H9 (cell line): ENCODE measurements at regions not wholly inside any gene's neighbourhood (a gene's known extent, or its start where the extent isn't known, plus 50 kb on each side); places are given as distances from the start of the nearest gene placed in this dataset.

ENCODE experiments used
- DNase-seq: peaks from one replicate; pipeline ENCODE4 v3.0.0-alpha.2; 2017
- H2AFZ ChIP-seq: one replicate; pipeline ENCODE4 v1.6.1; 2013; ENCODE audit warnings: mild to moderate bottlenecking, low read length, control low read depth, moderate library complexity
- H2AK5ac ChIP-seq: 2 replicates; pipeline ENCODE4 v1.6.1; 2013; ENCODE audit warnings: low read length, control low read depth, mixed read lengths; ENCODE audit not compliant: insufficient read length
- H2BK120ac ChIP-seq: one replicate; pipeline ENCODE4 v1.6.1; 2013; ENCODE audit warnings: low read depth, mild to moderate bottlenecking, low read length, control low read depth, inconsistent platforms; ENCODE audit not compliant: poor library complexity, severe bottlenecking
- H2BK12ac ChIP-seq: 2 replicates; pipeline ENCODE4 v1.6.1; 2013; ENCODE audit warnings: low read length, control low read depth, mixed read lengths, low read depth; ENCODE audit not compliant: insufficient read length
- H2BK15ac ChIP-seq: 2 replicates; pipeline ENCODE4 v1.6.1; 2013; ENCODE audit warnings: low read depth, low read length, control low read depth
- H2BK20ac ChIP-seq: one replicate; pipeline ENCODE4 v1.6.1; 2013; ENCODE audit warnings: low read depth, mild to moderate bottlenecking, low read length, control low read depth, inconsistent platforms; ENCODE audit not compliant: poor library complexity, severe bottlenecking
- H2BK5ac ChIP-seq: 2 replicates; pipeline ENCODE4 v1.6.1; 2013; ENCODE audit warnings: low read length, control low read depth, mixed read lengths; ENCODE audit not compliant: insufficient read length
- H3K14ac ChIP-seq: 2 replicates; pipeline ENCODE4 v1.6.1; 2013; ENCODE audit warnings: low read length, control low read depth; ENCODE audit not compliant: insufficient read depth
- H3K18ac ChIP-seq: 2 replicates; pipeline ENCODE4 v1.6.1; 2013; ENCODE audit warnings: low read depth, mild to moderate bottlenecking, mixed read lengths, low read length, control low read depth; ENCODE audit not compliant: insufficient read length
- H3K23ac ChIP-seq: 2 replicates; pipeline ENCODE4 v1.6.1; 2013; ENCODE audit warnings: low read length, control low read depth, mixed read lengths, low read depth; ENCODE audit not compliant: insufficient read length
- H3K23me2 ChIP-seq: 2 replicates; pipeline ENCODE4 v1.6.1; 2013; ENCODE audit warnings: low read depth, mild to moderate bottlenecking, mixed read lengths, low read length, control low read depth; ENCODE audit not compliant: insufficient read length, poor library complexity, severe bottlenecking
- H3K27ac ChIP-seq: 2 replicates; pipeline ENCODE4 v1.5.1; 2013; ENCODE audit warnings: low read length, control low read depth, mixed read lengths, low read depth; ENCODE audit not compliant: insufficient read length
- H3K27me3 ChIP-seq: 2 replicates; pipeline ENCODE4 v1.6.1; 2013; ENCODE audit warnings: low read length, control low read depth, inconsistent platforms; ENCODE audit not compliant: insufficient read depth
- H3K4ac ChIP-seq: 2 replicates; pipeline ENCODE4 v1.6.1; 2013; ENCODE audit warnings: low read depth, mild to moderate bottlenecking, control low read depth, inconsistent platforms, low read length, moderate library complexity
- H3K4me1 ChIP-seq: 2 replicates; pipeline ENCODE4 v1.6.1; 2013; ENCODE audit warnings: low read length, control low read depth, inconsistent platforms; ENCODE audit not compliant: insufficient read depth
- H3K4me2 ChIP-seq: 2 replicates; pipeline ENCODE4 v1.6.1; 2013; ENCODE audit warnings: low read length, control low read depth, mixed read lengths; ENCODE audit not compliant: insufficient read length, insufficient read depth
- H3K56ac ChIP-seq: 2 replicates; pipeline ENCODE4 v1.6.1; 2013; ENCODE audit warnings: low read depth, mild to moderate bottlenecking, mixed read lengths, low read length, control low read depth; ENCODE audit not compliant: insufficient read length
- H3K79me1 ChIP-seq: 2 replicates; pipeline ENCODE4 v1.6.1; 2013; ENCODE audit warnings: low read depth, mild to moderate bottlenecking, moderate library complexity, low read length, control low read depth, inconsistent platforms; ENCODE audit not compliant: insufficient read depth, poor library complexity, severe bottlenecking
- H3K79me2 ChIP-seq: 2 replicates; pipeline ENCODE4 v1.6.1; 2013; ENCODE audit warnings: low read length, control low read depth, inconsistent platforms; ENCODE audit not compliant: insufficient read depth
- H3K9ac ChIP-seq: 2 replicates; pipeline ENCODE4 v1.6.1; 2013; ENCODE audit warnings: low read length, control low read depth, mixed read lengths; ENCODE audit not compliant: insufficient read length; ENCODE audit errors: extremely low read depth
- H3K9me3 ChIP-seq: one replicate; pipeline ENCODE4 v1.6.1; 2013; ENCODE audit warnings: low read depth, low read length, inconsistent platforms; ENCODE audit not compliant: control insufficient read depth
- H3T11ph ChIP-seq: one replicate; pipeline ENCODE4 v1.6.1; 2013; ENCODE audit warnings: mild to moderate bottlenecking, low read length, control low read depth, inconsistent platforms
- H4K20me1 ChIP-seq: one replicate; pipeline ENCODE4 v1.6.1; 2013; ENCODE audit not compliant: control insufficient read depth, insufficient read length, insufficient read depth
- H4K5ac ChIP-seq: 2 replicates; pipeline ENCODE4 v1.6.1; 2013; ENCODE audit warnings: low read depth, mild to moderate bottlenecking, mixed read lengths, low read length, control low read depth; ENCODE audit not compliant: insufficient read length
- H4K8ac ChIP-seq: replicated peaks from 2 replicates; pipeline ENCODE4 v1.6.1; 2013; ENCODE audit warnings: low read length, control low read depth, mixed read lengths, low read depth; ENCODE audit not compliant: insufficient read length
- H4K91ac ChIP-seq: 2 replicates; pipeline ENCODE4 v1.6.1; 2013; ENCODE audit warnings: low read depth, mild to moderate bottlenecking, moderate library complexity, mixed read lengths, low read length, control low read depth; ENCODE audit not compliant: insufficient read length
- H3K27ac Mint-ChIP-seq, 3 experiments: 2 replicates in 2 of 3; 3 replicates in 1 of 3; pipeline ENCODE4 v1.8.0; 2020 to 2021; ENCODE audit warnings: mixed read lengths in 3 of 3, mild to moderate bottlenecking in 1 of 3, moderate library complexity in 1 of 3
- H3K27me3 Mint-ChIP-seq: 2 replicates; pipeline ENCODE4 v1.8.0; 2021; ENCODE audit warnings: low read depth, mild to moderate bottlenecking, moderate library complexity, mixed read lengths
- H3K36me3 Mint-ChIP-seq, 3 experiments: 2 replicates in 2 of 3; 3 replicates in 1 of 3; pipeline ENCODE4 v1.8.0; 2020 to 2021; ENCODE audit warnings: low read depth in 3 of 3, mixed read lengths in 3 of 3; ENCODE audit not compliant: insufficient read depth in 1 of 3
- H3K4me1 Mint-ChIP-seq, 2 experiments: 2 replicates each; pipeline ENCODE4 v1.8.0; 2020; ENCODE audit warnings: mixed read lengths in 2 of 2
- H3K4me3 Mint-ChIP-seq, 2 experiments: 2 replicates in 1 of 2; 3 replicates in 1 of 2; pipeline ENCODE4 v1.8.0; 2020 to 2021; ENCODE audit warnings: mild to moderate bottlenecking in 2 of 2, mixed read lengths in 2 of 2, moderate library complexity in 1 of 2
- H3K9me3 Mint-ChIP-seq, 2 experiments: 2 replicates in 1 of 2; 3 replicates in 1 of 2; pipeline ENCODE4 v1.8.0; 2020; ENCODE audit warnings: mild to moderate bottlenecking in 2 of 2, mixed read lengths in 2 of 2, moderate library complexity in 1 of 2
- CTCF ChIP-seq: fragments of 200-600 bp; sonication (generic); conservative IDR thresholded peaks from 3 replicates; pipeline ENCODE4 v1.8.0; 2021; ENCODE audit warnings: antibody characterized with exemption, mild to moderate bottlenecking
- WGBS: extraction: QIAGEN DNeasy Blood & Tissue Kit; methylation state at CpG from one replicate; pipeline ENCODE4 v1.1.7; 2013; ENCODE audit warnings: missing lambda C conversion rate, low lambda C conversion rate, mixed read lengths; ENCODE audit not compliant: insufficient read length; ENCODE audit errors: extremely low coverage; 5-methylcytosine and 5-hydroxymethylcytosine counted together

GRCh38 chr5:91690921-91691320 lies 307.8 kb upstream of the ARRDC3 start:
- Histone ChIP-seq H2BK12ac (no peak overlapping the region), H3K18ac (no peak overlapping the region), H4K91ac (no peak overlapping the region), H3K27ac (no peak overlapping the region), H3K9me3 (no peaks in the 10 kb centered on the region), H3K4me2 (no peak overlapping the region), H3K79me1 (no peaks in the 10 kb centered on the region), H3K79me2 (no peaks in the 10 kb centered on the region), H3T11ph (no peak overlapping the region), H2BK20ac (no peak overlapping the region), H3K23me2 (no peaks in the 10 kb centered on the region), H2AK5ac (no peak overlapping the region), H4K20me1 (no peaks in the 10 kb centered on the region), H2AFZ (no peak overlapping the region), H3K9ac (no peak overlapping the region), H3K4ac (no peak overlapping the region), H4K8ac (no peak overlapping the region), H2BK120ac (no peak overlapping the region), H2BK5ac (no peak overlapping the region), H2BK15ac (no peak overlapping the region), H3K14ac (no peak overlapping the region), H4K5ac (no peak overlapping the region), H3K27me3 (no peaks in the 10 kb centered on the region), H3K56ac (no peak overlapping the region), H3K4me1 (no peaks in the 10 kb centered on the region), H3K23ac (no peak overlapping the region)
- Mint-ChIP-seq H3K27ac (no peak overlapping the region), H3K36me3 (peaks cover 3 to 11% (median 11%) of the 10 kb centered on the region in 3 experiments), H3K4me3 (no peak overlapping the region), H3K9me3 (peaks cover 14% of the 10 kb centered on the region in 2 experiments; a peak in 4 of 5 replicates), H3K4me1 (no peaks in the 10 kb centered on the region), H3K27me3 (no peaks in the 10 kb centered on the region)
- TF ChIP-seq CTCF: no peak
- no CpG with 5 or more reads among the region's 3 CpGs for whole genome bisulfite sequencing
- DNase-seq: no peak
